ENCODE measurements at regions not wholly inside any gene's neighbourhood (a gene's known extent, or its start where the extent isn't known, plus 50 kb on each side); places are given as distances from the start of the nearest gene placed in this dataset.

DNA sequence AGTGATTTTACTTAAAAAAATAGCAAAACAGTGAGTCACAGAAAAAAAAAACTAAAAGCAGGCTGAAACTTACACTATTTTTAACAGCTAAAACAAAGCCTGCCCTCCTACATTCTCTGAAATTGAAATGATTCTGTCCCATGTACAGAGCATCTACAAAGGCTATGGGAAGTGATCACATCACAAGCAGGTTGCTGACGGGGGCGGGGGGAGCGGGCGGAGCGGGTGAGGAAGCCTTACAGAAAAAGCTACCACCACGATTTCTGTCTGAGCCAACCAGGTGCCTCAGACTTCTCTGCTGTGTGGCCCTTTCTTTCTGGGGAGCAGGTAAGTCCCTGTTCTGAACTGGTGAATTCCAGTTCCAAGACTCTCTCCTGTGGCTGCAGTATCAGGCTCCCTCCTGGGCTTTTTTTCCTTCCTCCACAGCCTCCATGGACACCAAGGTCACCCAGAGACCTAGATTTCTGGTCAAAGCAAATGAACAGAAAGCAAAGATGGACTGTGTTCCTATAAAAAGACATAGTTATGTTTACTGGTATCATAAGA, 104.9 kb downstream of the ANKRD18B start:
- TF ChIP-seq, protein P1, sequence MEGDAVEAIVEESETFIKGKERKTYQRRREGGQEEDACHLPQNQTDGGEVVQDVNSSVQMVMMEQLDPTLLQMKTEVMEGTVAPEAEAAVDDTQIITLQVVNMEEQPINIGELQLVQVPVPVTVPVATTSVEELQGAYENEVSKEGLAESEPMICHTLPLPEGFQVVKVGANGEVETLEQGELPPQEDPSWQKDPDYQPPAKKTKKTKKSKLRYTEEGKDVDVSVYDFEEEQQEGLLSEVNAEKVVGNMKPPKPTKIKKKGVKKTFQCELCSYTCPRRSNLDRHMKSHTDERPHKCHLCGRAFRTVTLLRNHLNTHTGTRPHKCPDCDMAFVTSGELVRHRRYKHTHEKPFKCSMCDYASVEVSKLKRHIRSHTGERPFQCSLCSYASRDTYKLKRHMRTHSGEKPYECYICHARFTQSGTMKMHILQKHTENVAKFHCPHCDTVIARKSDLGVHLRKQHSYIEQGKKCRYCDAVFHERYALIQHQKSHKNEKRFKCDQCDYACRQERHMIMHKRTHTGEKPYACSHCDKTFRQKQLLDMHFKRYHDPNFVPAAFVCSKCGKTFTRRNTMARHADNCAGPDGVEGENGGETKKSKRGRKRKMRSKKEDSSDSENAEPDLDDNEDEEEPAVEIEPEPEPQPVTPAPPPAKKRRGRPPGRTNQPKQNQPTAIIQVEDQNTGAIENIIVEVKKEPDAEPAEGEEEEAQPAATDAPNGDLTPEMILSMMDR (IDR thresholded peaks at IDR 0.05) = no peak
- no peak for TF ChIP-seq POLR2AphosphoS5 (IDR thresholded peaks at IDR 0.05)
- no peak for TF ChIP-seq POLR2A (IDR thresholded peaks at IDR 0.05)
